SK-N-DZ (cell line): ENCODE measurements at regions not wholly inside any gene's neighbourhood (a gene's known extent, or its start where the extent isn't known, plus 50 kb on each side); places are given as distances from the start of the nearest gene placed in this dataset.

Experiments
- DNase-seq: peaks from one replicate; pipeline ENCODE4 v3.0.0-alpha.2; 2015; ENCODE audit warnings: low spot score

GRCh38 chr14:97432586-97432985, 635.4 kb downstream of the VRK1 start:
- DNase-seq = no peak

- DNase-seq = no peak
These were observed 644.7 kb downstream of the VRK1 start for GRCh38 chr14:97441740-97442362.

- no peak for DNase-seq
These were observed 645.2 kb downstream of the VRK1 start for GRCh38 chr14:97442363-97442762.

GRCh38 chr14:97443412-97443811, 646.2 kb downstream of the VRK1 start:
- no peak for DNase-seq

- DNase-seq = no peak
These were observed 647.1 kb downstream of the VRK1 start for GRCh38 chr14:97444248-97444647.

- no peak for DNase-seq
These were observed 648.2 kb downstream of the VRK1 start for GRCh38 chr14:97445367-97445766.

- no peak for DNase-seq
These were observed 648.9 kb downstream of the VRK1 start for GRCh38 chr14:97446087-97446486.

- no peak for DNase-seq
These were observed 655.1 kb downstream of the VRK1 start for GRCh38 chr14:97452314-97452713.

GRCh38 chr14:97453991-97454390, 656.8 kb downstream of the VRK1 start:
- DNase-seq = no peak

- DNase-seq = no peak
These were observed 659.3 kb downstream of the VRK1 start for GRCh38 chr14:97456462-97456861.

- DNase-seq = no peak
These were observed 659.8 kb downstream of the VRK1 start for GRCh38 chr14:97456958-97457357.

- no peak for DNase-seq
These were observed 660.4 kb downstream of the VRK1 start for GRCh38 chr14:97457575-97458085.

- no peak for DNase-seq
These were observed 661.1 kb downstream of the VRK1 start for GRCh38 chr14:97458255-97458654.

GRCh38 chr14:97458661-97459579, 661.7 kb downstream of the VRK1 start:
- DNase-seq = no peak

- DNase-seq = no peak
These were observed 664.9 kb downstream of the VRK1 start for GRCh38 chr14:97462081-97462480.

- DNase-seq = no peak
These were observed 671.0 kb downstream of the VRK1 start for GRCh38 chr14:97468220-97468619.

- DNase-seq = no peak
These were observed 680.2 kb downstream of the VRK1 start for GRCh38 chr14:97477353-97477752.

GRCh38 chr14:97485201-97485600, 688.0 kb downstream of the VRK1 start:
- no peak for DNase-seq

- DNase-seq = no peak
These were observed 689.5 kb downstream of the VRK1 start for GRCh38 chr14:97486601-97487120.

- DNase-seq = no peak
These were observed 692.6 kb downstream of the VRK1 start for GRCh38 chr14:97489750-97490149.

- no peak for DNase-seq
These were observed 693.4 kb downstream of the VRK1 start for GRCh38 chr14:97490521-97491070.

GRCh38 chr14:97491697-97492096, 694.5 kb downstream of the VRK1 start:
- DNase-seq = no peak
